Osteoblast (primary cell): ENCODE measurements at regions not wholly inside any gene's neighbourhood (a gene's known extent, or its start where the extent isn't known, plus 50 kb on each side); places are given as distances from the start of the nearest gene placed in this dataset.

Experiments used
- DNase-seq: peaks from one replicate; pipeline ENCODE4 v3.0.0; 2011; ENCODE audit warnings: low spot score, mixed read lengths; ENCODE audit not compliant: insufficient read length; ENCODE audit errors: missing footprints
- H2AFZ ChIP-seq: 2 replicates; pipeline ENCODE4 v1.6.0; 2011; ENCODE audit warnings: mild to moderate bottlenecking, low read length
- H3K27ac ChIP-seq: 2 replicates; pipeline ENCODE4 v1.5.1; 2011; ENCODE audit warnings: mild to moderate bottlenecking, low read depth, low read length, moderate library complexity
- H3K27me3 ChIP-seq: 2 replicates; pipeline ENCODE4 v1.6.0; 2012; ENCODE audit warnings: mild to moderate bottlenecking, control low read depth, inconsistent platforms, low read length, moderate library complexity; ENCODE audit not compliant: insufficient read depth
- H3K36me3 ChIP-seq: 2 replicates; pipeline ENCODE4 v1.5.1; 2011; ENCODE audit warnings: mild to moderate bottlenecking, low read length, control low read depth, moderate library complexity; ENCODE audit not compliant: insufficient read depth
- H3K4me1 ChIP-seq: 2 replicates; pipeline ENCODE4 v1.5.1; 2011; ENCODE audit warnings: mild to moderate bottlenecking, low read length, control low read depth, moderate library complexity; ENCODE audit not compliant: insufficient read depth
- H3K4me2 ChIP-seq: 2 replicates; pipeline ENCODE4 v1.6.0; 2011; ENCODE audit warnings: mild to moderate bottlenecking, low read length; ENCODE audit not compliant: insufficient read depth
- H3K4me3 ChIP-seq: fragments of 200-600 bp; sonication (generic); 3 replicates; pipeline ENCODE4 v1.5.1; 2012; ENCODE audit warnings: mild to moderate bottlenecking, low read length, inconsistent platforms; ENCODE audit not compliant: insufficient read depth
- H3K79me2 ChIP-seq: 2 replicates; pipeline ENCODE4 v1.6.0; 2012; ENCODE audit warnings: mild to moderate bottlenecking, low read length, control low read depth, inconsistent platforms; ENCODE audit not compliant: insufficient read depth
- H3K9me3 ChIP-seq: 2 replicates; pipeline ENCODE4 v1.5.1; 2011; ENCODE audit warnings: low read depth, low read length, control low read depth
- H4K20me1 ChIP-seq: 2 replicates; pipeline ENCODE4 v1.6.0; 2012; ENCODE audit warnings: mild to moderate bottlenecking, low read length, control low read depth; ENCODE audit not compliant: insufficient read depth
- TF ChIP-seq, protein P1 (sequence below): IDR thresholded peaks from 2 replicates; pipeline ENCODE4 v1.5.1; 2011; ENCODE audit warnings: mild to moderate bottlenecking, low read depth, low read length, moderate library complexity; ENCODE audit errors: extremely low read depth

DNA sequence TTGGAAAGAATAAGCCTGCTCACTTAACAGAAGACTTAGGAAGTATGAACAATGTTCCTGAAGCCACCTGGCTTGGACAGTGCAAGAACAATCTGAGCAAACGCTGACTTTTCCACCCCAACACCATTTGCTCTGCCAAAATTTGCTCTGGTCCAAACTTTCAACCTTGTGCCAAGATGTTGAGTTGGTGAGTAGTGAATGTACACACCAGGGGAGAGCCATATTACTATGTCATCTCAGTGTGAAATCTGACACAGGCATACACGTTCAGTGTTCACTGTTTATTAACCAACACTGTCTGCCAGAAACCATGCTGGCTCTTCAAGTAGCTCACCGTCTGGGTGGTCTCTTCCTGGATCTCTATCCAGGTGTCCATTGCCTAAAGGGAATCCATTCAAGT is 152.9 kb upstream of the LPP start:
- Histone ChIP-seq H3K36me3 (no peaks in the 10 kb centered on the region), H2AFZ (no peak overlapping the region), H3K4me3 (no peak overlapping the region), H3K27ac (no peak overlapping the region), H3K27me3 (no peaks in the 10 kb centered on the region), H4K20me1 (no peaks in the 10 kb centered on the region), H3K4me1 (no peaks in the 10 kb centered on the region), H3K4me2 (no peak overlapping the region), H3K9me3 (no peaks in the 10 kb centered on the region), H3K79me2 (no peaks in the 10 kb centered on the region)
- DNase-seq = no peak
- TF ChIP-seq, protein P1, sequence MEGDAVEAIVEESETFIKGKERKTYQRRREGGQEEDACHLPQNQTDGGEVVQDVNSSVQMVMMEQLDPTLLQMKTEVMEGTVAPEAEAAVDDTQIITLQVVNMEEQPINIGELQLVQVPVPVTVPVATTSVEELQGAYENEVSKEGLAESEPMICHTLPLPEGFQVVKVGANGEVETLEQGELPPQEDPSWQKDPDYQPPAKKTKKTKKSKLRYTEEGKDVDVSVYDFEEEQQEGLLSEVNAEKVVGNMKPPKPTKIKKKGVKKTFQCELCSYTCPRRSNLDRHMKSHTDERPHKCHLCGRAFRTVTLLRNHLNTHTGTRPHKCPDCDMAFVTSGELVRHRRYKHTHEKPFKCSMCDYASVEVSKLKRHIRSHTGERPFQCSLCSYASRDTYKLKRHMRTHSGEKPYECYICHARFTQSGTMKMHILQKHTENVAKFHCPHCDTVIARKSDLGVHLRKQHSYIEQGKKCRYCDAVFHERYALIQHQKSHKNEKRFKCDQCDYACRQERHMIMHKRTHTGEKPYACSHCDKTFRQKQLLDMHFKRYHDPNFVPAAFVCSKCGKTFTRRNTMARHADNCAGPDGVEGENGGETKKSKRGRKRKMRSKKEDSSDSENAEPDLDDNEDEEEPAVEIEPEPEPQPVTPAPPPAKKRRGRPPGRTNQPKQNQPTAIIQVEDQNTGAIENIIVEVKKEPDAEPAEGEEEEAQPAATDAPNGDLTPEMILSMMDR = no peak

DNA sequence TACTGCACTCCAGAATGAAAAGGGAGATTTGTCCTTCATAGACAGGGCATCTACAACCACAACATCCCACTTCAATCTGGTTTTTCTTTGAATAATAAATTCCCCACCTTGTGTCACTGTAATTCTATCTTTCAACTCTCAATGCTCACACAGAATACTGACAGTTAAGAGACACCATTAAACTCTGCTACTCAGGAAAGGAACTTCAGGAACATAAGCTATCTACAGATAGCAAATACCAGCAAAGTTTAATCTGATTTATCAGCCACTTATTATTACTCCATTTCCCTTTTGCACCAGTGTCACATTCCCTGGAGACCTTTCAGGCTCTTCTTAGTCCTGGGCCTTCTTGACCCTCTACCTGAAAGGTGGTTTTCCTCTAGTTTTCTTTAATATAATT is 152.0 kb upstream of the LPP start:
- Histone ChIP-seq H3K9me3 (no peaks in the 10 kb centered on the region), H3K27ac (no peak overlapping the region), H3K79me2 (no peaks in the 10 kb centered on the region), H3K4me1 (no peaks in the 10 kb centered on the region), H2AFZ (no peak overlapping the region), H3K4me2 (no peak overlapping the region), H3K4me3 (no peak overlapping the region), H4K20me1 (no peaks in the 10 kb centered on the region), H3K36me3 (no peaks in the 10 kb centered on the region), H3K27me3 (no peaks in the 10 kb centered on the region)
- TF ChIP-seq, protein P1 = no peak
- DNase-seq = no peak

DNA sequence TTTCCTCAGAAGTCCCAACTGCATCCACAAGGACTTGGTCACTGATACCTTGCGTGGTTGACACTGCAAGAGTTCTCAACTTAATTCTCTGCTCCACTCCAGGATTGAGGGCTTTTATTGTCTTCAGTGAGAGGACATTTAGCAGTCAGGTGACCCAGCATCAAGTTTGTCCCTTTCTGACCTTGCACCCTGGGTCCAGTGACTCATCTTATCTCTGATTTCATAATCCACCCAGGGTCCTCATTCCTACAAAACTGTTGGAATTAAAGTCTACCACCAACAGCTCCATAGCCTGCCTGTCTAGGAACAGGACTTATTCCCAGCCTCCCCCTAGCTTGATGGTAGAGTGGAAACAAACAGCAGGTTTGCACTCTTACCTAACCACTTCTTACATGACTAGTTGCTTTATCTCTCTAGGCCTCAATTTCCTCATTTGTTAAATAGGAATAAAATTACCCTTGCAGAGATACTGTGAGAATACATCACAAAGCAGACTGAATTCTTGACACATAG is 151.3 kb upstream of the LPP start:
- TF ChIP-seq, protein P1 = no peak

DNA sequence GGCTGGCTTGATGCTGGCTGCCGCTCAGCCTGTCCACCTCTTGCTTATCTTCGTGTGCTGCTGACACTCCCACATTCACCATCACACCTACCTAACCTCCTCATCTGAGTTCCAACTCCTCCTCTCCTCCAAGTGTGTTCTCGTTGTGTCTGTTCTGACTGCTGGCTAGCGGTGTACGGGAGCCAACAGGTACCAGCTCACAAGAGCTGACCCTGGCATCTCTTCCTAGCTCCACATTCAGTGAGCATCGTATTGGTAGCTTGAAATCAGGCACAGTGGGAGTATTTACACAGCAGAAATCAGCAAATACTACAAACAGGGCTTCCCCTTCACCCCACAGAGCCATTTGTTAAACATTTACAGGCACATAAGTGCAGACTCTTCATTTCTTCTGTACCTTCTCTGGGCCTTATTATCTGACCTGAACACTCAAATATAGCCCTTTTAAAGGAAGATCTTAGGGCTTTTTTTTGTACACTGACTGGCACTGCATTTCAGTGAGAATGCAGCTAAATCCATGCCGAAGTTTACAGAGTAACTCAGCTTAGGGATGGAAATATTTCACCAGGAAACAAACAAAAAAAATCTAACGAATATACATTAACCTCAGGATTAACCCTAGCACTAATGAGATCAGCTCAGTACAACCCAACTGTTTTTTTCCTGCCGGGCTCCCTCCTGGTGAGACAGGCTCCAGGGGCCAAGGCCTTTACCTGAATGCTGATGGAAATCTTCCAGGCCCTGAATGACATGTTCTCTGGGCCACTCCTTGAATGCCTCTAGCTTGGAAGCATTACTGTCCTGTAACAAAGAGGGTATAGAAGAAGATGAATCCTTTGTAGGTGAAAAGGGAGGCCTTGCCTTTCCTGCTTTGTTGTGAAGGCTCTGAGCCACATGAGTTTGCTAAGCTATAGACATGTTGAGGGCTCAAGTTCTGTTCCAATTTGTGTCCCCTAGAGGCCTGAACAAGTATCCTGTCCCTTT is 150.5 kb upstream of the LPP start:
- no peak overlapping the region for H3K4me2 ChIP-seq
- no peaks in the 10 kb centered on the region for H3K36me3 ChIP-seq
- TF ChIP-seq, protein P1 = no peak
- no peak overlapping the region for H3K4me3 ChIP-seq
- no peaks in the 10 kb centered on the region for H4K20me1 ChIP-seq
- H3K9me3 ChIP-seq = no peaks in the 10 kb centered on the region
- no peak for DNase-seq
- H3K27ac ChIP-seq = no peak overlapping the region
- H2AFZ ChIP-seq = no peak overlapping the region
- H3K27me3 ChIP-seq = no peaks in the 10 kb centered on the region
- H3K4me1 ChIP-seq = no peaks in the 10 kb centered on the region
- H3K79me2 ChIP-seq = no peaks in the 10 kb centered on the region

More for the DNA sequence above, 151.3 kb upstream of the LPP start:
- Histone ChIP-seq H3K4me1 (no peaks in the 10 kb centered on the region), H2AFZ (no peak overlapping the region), H3K79me2 (no peaks in the 10 kb centered on the region), H3K4me2 (no peak overlapping the region), H3K4me3 (no peak overlapping the region), H3K27me3 (no peaks in the 10 kb centered on the region), H3K27ac (no peak overlapping the region), H3K9me3 (no peaks in the 10 kb centered on the region), H3K36me3 (no peaks in the 10 kb centered on the region), H4K20me1 (no peaks in the 10 kb centered on the region)
- DNase-seq = no peak
